GM12872 (cell line): ENCODE measurements at regions not wholly inside any gene's neighbourhood (a gene's known extent, or its start where the extent isn't known, plus 50 kb on each side); places are given as distances from the start of the nearest gene placed in this dataset.

Experiments used
- TF ChIP-seq, protein P1 (sequence below): IDR thresholded peaks from 3 replicates; pipeline ENCODE4 v1.5.1; 2011; ENCODE audit warnings: low read depth, mild to moderate bottlenecking, low read length, moderate library complexity; ENCODE audit not compliant: insufficient read depth

DNA sequence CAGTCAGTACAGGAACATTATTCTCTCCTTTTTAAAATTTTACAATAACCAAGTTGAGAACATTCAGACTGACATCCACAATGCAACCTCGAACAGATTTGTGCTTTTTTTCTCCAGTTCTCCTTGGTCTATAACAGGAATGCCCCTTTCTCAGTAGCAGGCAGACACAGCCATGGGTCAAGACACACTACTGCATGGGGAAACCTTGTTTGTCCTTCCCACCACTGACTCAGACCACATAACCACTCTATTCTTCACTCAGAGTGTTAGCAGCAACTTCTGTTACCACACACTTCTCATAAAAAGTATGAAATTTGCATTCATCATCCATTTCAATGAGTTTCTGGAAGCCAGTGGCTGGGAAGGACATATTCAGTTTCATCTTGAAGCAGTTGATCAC is 421.7 kb downstream of the ADRA2A start:
- TF ChIP-seq, protein P1, sequence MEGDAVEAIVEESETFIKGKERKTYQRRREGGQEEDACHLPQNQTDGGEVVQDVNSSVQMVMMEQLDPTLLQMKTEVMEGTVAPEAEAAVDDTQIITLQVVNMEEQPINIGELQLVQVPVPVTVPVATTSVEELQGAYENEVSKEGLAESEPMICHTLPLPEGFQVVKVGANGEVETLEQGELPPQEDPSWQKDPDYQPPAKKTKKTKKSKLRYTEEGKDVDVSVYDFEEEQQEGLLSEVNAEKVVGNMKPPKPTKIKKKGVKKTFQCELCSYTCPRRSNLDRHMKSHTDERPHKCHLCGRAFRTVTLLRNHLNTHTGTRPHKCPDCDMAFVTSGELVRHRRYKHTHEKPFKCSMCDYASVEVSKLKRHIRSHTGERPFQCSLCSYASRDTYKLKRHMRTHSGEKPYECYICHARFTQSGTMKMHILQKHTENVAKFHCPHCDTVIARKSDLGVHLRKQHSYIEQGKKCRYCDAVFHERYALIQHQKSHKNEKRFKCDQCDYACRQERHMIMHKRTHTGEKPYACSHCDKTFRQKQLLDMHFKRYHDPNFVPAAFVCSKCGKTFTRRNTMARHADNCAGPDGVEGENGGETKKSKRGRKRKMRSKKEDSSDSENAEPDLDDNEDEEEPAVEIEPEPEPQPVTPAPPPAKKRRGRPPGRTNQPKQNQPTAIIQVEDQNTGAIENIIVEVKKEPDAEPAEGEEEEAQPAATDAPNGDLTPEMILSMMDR = no peak

DNA sequence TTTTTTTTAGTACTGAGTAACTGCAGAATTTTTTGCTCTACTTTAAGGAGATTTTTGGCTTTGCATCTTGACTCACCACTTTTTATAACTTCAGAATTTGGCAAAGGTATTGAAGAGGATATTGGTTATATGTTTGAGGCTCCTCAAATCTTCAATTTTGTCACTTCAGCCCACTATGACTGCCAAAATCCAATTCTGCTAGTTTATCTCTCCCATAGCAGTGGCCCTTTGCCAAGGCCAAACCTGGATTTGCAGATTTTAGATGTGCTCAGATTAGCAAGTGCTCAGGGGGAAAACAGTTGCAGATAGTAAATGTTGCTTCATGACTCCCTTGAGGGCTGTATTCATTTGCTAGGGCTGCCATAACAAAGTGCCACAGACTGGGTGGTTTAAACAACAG is 427.5 kb downstream of the ADRA2A start:
- TF ChIP-seq, protein P1 = no peak

DNA sequence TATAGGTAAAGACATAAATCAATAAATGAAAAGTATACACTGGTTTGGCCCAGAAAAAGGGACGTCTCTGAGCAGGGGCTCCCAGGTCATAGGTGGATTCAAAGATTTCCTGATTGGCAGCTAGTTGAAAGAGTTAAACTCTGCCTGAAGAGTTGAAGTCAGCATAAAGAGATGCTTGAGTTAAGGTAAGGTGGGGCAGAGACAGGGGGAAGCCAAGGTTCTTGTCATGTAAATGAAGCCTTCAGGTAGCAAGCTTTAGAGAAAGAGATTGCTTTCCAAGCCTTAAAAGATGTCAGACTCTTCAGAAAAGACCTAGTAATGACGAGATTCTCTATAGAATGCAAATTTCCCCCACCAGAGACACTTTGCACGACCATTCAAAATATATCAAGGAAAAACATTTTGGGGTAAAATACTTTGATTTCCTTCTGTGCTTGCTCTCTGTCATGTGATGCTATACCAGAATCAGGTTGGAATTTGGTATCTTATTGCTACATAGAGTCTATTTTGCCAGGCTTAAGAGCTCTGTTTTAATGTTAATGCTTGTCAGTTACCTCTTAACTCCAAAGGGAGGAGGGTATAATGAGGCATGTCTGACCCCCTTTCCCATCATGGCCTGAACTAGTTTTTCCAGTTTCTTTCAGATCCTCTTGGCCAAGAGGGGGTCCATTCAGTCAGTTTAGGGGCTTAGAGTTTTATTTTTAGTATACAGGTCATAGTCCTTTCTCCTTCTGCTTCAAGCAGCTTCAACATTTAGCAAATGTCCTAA is 429.6 kb downstream of the ADRA2A start:
- TF ChIP-seq, protein P1 = no peak

DNA sequence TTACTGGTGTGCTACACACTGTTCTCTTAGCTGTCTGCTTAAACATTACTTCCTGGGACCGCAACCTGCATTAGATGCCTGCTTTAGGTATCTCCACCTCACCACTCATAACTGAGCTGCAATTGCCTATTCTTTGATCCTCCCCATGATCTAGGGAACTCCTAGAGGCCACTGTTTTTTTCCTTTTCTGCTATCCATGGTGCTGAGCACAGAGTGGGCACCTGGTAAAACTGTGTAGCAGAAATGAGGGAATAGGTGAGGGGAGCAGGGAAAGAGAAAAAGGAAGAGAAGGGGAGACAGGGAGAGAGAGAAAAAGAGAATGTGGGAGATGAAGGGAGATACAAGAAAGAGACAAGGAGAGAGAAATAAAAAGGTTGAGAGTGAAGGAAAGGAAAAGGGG is 434.9 kb downstream of the ADRA2A start:
- TF ChIP-seq, protein P1 = no peak

DNA sequence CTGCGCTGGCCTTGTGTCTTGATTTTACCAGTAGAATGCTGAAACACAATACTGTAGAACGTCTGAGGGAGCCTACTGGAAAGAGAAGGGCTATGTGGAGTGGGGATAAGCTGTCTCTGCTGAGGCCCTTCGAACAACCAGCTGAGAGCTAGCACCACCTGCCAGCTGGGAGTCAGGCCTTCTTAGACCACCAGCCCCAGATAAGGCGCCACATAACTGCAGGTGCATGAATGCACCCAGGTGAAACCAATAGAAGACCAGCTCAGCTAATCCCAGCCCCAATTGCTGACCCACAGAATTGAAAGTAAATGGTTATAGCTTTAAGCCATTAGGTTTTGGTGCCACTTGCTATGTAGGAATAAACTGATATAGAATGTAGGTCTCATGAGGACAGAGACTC is 438.4 kb downstream of the ADRA2A start:
- TF ChIP-seq, protein P1 = no peak

DNA sequence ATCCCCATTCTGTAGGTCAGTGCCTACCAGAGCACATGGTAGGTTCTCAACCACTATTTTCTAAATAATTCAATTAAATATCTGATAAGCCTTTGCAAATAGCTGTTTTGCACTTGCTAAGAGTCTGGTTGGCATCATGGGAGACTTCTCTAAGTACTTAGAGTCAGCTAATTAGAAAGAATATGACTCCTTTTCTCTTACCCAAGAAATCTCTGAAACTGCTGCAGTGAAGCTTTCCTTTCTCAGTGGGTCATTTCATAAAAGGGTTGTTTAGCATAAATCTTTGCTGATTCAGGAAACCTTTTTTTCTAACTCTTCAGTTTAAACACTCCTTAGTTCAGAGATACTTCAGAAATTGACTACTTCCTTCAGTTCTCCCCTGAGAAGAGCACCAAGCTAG is 438.9 kb downstream of the ADRA2A start:
- TF ChIP-seq, protein P1 = no peak

DNA sequence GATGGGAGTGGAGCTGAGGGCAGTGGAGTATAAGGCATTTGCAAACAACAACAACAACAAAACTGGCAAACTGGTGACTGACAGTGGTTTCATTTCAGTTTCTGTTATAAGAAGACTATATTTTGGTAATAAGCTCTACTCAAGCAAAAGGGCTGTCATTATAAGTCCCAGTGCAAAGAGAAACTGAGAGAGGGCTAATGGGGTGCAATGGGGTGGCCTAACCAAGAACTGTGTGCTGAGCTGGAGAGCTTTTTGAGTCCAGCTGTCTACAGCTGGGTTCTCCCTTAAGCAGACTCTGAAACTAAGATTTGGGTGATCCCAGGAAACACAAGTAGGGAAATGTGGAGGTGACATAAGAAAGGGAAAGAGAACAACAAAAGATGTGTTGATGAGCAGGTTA is 439.3 kb downstream of the ADRA2A start:
- TF ChIP-seq, protein P1 = no peak
